Astrocyte (in vitro differentiated cells and primary cell): ENCODE measurements at regions not wholly inside any gene's neighbourhood (a gene's known extent, or its start where the extent isn't known, plus 50 kb on each side); places are given as distances from the start of the nearest gene placed in this dataset.
A peak's percentile ranks its signal among the peaks of the same experiment; 100 is the strongest.

ENCODE experiments used
- DNase-seq: peaks from one replicate; pipeline ENCODE4 v3.0.0-alpha.2; 2010; ENCODE audit warnings: low read depth
- FAIRE-seq: peaks from 2 replicates; lab custom pipeline; 2011; peaks lifted over from hg19 to GRCh38; lab: Jason Lieb, UNC
- H2AFZ ChIP-seq: 2 replicates; pipeline ENCODE4 v1.6.0; 2012; ENCODE audit warnings: low read depth, low read length, inconsistent platforms
- H3K27ac ChIP-seq: 2 replicates; pipeline ENCODE4 v1.5.1; 2011; ENCODE audit warnings: low read depth, low read length, inconsistent platforms
- H3K27me3 ChIP-seq: 2 replicates; pipeline ENCODE4 v1.6.0; 2011; ENCODE audit warnings: low read length, inconsistent platforms; ENCODE audit not compliant: insufficient read depth
- H3K36me3 ChIP-seq: 2 replicates; pipeline ENCODE4 v1.5.1; 2011; ENCODE audit warnings: low read length, inconsistent platforms; ENCODE audit not compliant: insufficient read depth
- H3K4me1 ChIP-seq: 2 replicates; pipeline ENCODE4 v1.5.1; 2011; ENCODE audit warnings: low read length, inconsistent platforms; ENCODE audit not compliant: insufficient read depth
- H3K4me2 ChIP-seq: 2 replicates; pipeline ENCODE4 v1.6.0; 2012; ENCODE audit warnings: low read length, inconsistent platforms
- H3K4me3 ChIP-seq: 2 replicates; pipeline ENCODE4 v1.5.1; 2011; ENCODE audit warnings: low read depth, mild to moderate bottlenecking, low read length, inconsistent platforms; ENCODE audit not compliant: insufficient read depth
- H3K79me2 ChIP-seq: 2 replicates; pipeline ENCODE4 v1.6.0; 2012; ENCODE audit warnings: mild to moderate bottlenecking, low read length, inconsistent platforms; ENCODE audit not compliant: insufficient read depth
- H3K9ac ChIP-seq: 2 replicates; pipeline ENCODE4 v1.6.0; 2012; ENCODE audit warnings: mild to moderate bottlenecking, low read length, inconsistent platforms
- H3K9me3 ChIP-seq: 2 replicates; pipeline ENCODE4 v1.5.1; 2012; ENCODE audit warnings: low read depth, mild to moderate bottlenecking, low read length, inconsistent platforms; ENCODE audit not compliant: insufficient read depth
- H4K20me1 ChIP-seq: 2 replicates; pipeline ENCODE4 v1.6.0; 2012; ENCODE audit warnings: low read length, inconsistent platforms; ENCODE audit not compliant: insufficient read depth
- H3K27ac Mint-ChIP-seq: one replicate; pipeline ENCODE4 v1.8.0; 2021; ENCODE audit warnings: mild to moderate bottlenecking, mixed read lengths; ENCODE audit not compliant: unreplicated experiment
- H3K27me3 Mint-ChIP-seq: one replicate; pipeline ENCODE4 v1.8.0; 2021; ENCODE audit warnings: low read depth, mixed read lengths; ENCODE audit not compliant: unreplicated experiment
- H3K36me3 Mint-ChIP-seq: one replicate; pipeline ENCODE4 v1.8.0; 2021; ENCODE audit warnings: low read depth, mixed read lengths; ENCODE audit not compliant: unreplicated experiment
- H3K4me1 Mint-ChIP-seq: one replicate; pipeline ENCODE4 v1.8.0; 2021; ENCODE audit warnings: low read depth, mixed read lengths; ENCODE audit not compliant: unreplicated experiment
- H3K4me3 Mint-ChIP-seq: one replicate; pipeline ENCODE4 v1.8.0; 2021; ENCODE audit warnings: mild to moderate bottlenecking, moderate library complexity, mixed read lengths; ENCODE audit not compliant: unreplicated experiment
- H3K9me3 Mint-ChIP-seq: one replicate; pipeline ENCODE4 v1.8.0; 2021; ENCODE audit warnings: mild to moderate bottlenecking, mixed read lengths; ENCODE audit not compliant: unreplicated experiment
- EZH2 ChIP-seq: IDR thresholded peaks from 2 replicates; pipeline ENCODE4 v1.6.1; 2012; ENCODE audit warnings: mild to moderate bottlenecking, low read length, inconsistent platforms; ENCODE audit not compliant: insufficient read depth
- TF ChIP-seq, protein P1 (sequence below): IDR thresholded peaks from 2 replicates; pipeline ENCODE4 v1.5.1; 2011; ENCODE audit warnings: low read depth, mild to moderate bottlenecking, inconsistent platforms, low read length, moderate library complexity; ENCODE audit not compliant: insufficient read depth

DNA sequence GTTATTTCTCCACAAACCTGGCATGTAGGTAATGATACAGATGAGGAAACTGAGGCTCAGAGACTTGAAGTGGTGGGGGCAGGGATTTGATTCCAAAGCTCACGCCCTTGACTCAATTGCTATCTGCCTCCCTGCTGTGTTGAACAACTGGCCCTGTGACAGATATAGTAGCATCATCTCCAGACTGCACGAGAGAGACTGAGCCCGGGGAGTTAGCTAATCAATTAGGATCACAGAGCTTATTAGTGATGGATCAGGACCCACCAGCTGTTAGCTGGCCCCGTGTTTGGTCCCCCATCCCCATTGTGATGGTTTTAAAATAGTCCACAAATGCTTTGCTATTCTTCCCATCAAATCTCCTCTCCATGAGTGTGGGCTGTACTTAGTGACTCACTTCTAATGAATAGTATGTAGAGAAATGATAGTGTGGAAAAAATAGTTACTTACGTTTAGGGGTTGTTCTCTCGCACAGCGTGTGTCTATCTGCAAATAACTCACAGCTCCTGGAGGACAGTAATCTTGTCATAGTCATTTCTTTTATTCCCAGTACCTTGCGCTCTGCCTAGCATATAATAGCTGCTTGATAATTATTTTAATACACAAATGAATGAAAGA lies 74.4 kb upstream of the KLF13 start:
- Mint-ChIP-seq H3K36me3 (no peaks in the 10 kb centered on the region), H3K9me3 (no peaks in the 10 kb centered on the region), H3K4me1 (peaks cover 1% of the 10 kb centered on the region), H3K27me3 (peaks cover 30% of the 10 kb centered on the region), H3K27ac (no peak overlapping the region), H3K4me3 (no peak overlapping the region)
- Histone ChIP-seq H3K4me2 (peak overlapping the region; percentile 9), H3K27ac (no peak overlapping the region), H3K4me1 (no peaks in the 10 kb centered on the region), H3K27me3 (peaks cover 5% of the 10 kb centered on the region), H3K9me3 (no peaks in the 10 kb centered on the region), H2AFZ (no peak overlapping the region), H4K20me1 (no peaks in the 10 kb centered on the region), H3K9ac (no peak overlapping the region), H3K36me3 (no peaks in the 10 kb centered on the region), H3K4me3 (no peak overlapping the region), H3K79me2 (no peaks in the 10 kb centered on the region)
- TF ChIP-seq, protein P1, sequence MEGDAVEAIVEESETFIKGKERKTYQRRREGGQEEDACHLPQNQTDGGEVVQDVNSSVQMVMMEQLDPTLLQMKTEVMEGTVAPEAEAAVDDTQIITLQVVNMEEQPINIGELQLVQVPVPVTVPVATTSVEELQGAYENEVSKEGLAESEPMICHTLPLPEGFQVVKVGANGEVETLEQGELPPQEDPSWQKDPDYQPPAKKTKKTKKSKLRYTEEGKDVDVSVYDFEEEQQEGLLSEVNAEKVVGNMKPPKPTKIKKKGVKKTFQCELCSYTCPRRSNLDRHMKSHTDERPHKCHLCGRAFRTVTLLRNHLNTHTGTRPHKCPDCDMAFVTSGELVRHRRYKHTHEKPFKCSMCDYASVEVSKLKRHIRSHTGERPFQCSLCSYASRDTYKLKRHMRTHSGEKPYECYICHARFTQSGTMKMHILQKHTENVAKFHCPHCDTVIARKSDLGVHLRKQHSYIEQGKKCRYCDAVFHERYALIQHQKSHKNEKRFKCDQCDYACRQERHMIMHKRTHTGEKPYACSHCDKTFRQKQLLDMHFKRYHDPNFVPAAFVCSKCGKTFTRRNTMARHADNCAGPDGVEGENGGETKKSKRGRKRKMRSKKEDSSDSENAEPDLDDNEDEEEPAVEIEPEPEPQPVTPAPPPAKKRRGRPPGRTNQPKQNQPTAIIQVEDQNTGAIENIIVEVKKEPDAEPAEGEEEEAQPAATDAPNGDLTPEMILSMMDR: no peak
- TF ChIP-seq EZH2: no peak
- FAIRE-seq: no peak
- peak; percentile 25 for DNase-seq

DNA sequence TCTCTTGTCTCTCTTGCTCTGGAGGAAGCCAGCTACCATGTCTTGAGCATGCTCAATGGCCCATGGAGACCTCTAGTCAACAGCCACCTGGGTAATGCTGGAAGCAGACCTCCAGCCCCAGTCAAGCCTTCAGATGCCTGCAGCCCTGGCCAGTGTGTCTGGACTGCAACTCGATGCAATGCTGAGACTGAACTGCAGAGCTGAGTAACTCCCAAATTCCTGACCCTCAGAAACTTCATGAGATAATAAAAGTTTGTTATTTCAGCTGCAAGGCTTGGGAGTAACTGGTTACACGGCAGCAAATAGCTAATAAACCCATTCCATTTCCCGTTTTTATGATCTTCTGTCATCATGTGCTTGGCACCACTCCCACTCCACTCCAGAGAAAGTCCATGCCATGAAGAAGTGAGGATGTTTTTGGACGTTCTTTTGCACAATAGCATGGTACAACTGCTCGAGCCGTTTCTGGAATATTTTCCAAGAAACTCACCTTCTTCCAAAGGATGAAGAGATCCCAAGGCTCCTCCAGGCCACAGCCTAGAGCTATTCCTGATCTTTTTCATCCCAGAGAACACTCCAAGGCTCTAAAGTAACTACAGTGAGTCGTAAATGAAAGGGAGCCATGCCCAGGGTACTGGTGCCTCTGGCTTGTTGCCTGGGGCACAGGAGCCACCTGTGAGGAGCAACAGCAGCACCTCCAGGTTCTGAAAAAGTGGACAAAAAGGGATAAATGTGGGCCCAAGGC lies 72.0 kb upstream of the KLF13 start:
- no peaks in the 10 kb centered on the region for H3K9me3 Mint-ChIP-seq
- no peak overlapping the region for H3K4me3 Mint-ChIP-seq
- H2AFZ ChIP-seq: no peak overlapping the region
- no peaks in the 10 kb centered on the region for H3K36me3 Mint-ChIP-seq
- no peak overlapping the region for H3K9ac ChIP-seq
- peaks cover 3% of the 10 kb centered on the region for H3K4me1 Mint-ChIP-seq
- no peak overlapping the region for H3K4me2 ChIP-seq
- H3K36me3 ChIP-seq: no peaks in the 10 kb centered on the region
- no peaks in the 10 kb centered on the region for H3K4me1 ChIP-seq
- H3K4me3 ChIP-seq: no peak overlapping the region
- peaks cover 5% of the 10 kb centered on the region for H3K27me3 ChIP-seq
- FAIRE-seq: no peak
- H3K27ac ChIP-seq: no peak overlapping the region
- H4K20me1 ChIP-seq: no peaks in the 10 kb centered on the region
- TF ChIP-seq, protein P1: no peak
- TF ChIP-seq EZH2: no peak
- no peaks in the 10 kb centered on the region for H3K79me2 ChIP-seq
- peak; percentile 25 for DNase-seq
- H3K9me3 ChIP-seq: no peaks in the 10 kb centered on the region
- peaks cover 19% of the 10 kb centered on the region for H3K27me3 Mint-ChIP-seq
- no peak overlapping the region for H3K27ac Mint-ChIP-seq

DNA sequence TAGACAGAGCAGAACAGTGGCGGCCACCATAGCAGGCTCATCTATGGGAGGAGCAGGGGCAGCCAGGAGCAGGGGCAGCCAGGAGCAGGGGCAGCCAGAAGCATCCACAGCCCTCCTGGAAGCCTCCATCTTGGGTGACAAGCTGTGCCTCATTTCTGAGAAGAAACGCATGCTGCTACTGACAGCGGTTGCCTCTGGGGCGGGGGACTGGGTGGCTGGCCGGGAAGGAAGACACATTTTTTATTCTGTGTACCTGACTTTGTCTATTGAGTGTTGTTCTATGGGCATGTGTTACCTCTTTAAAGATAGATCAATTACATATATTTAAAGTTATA lies 71.5 kb upstream of the KLF13 start:
- no peak overlapping the region for H2AFZ ChIP-seq

More for the DNA sequence above, 71.5 kb upstream of the KLF13 start:
- Mint-ChIP-seq H3K4me3 (no peak overlapping the region), H3K4me1 (peaks cover 3% of the 10 kb centered on the region), H3K9me3 (no peaks in the 10 kb centered on the region), H3K27ac (no peak overlapping the region), H3K27me3 (peaks cover 16% of the 10 kb centered on the region), H3K36me3 (no peaks in the 10 kb centered on the region)
- no peak for FAIRE-seq
- Histone ChIP-seq H3K36me3 (no peaks in the 10 kb centered on the region), H4K20me1 (no peaks in the 10 kb centered on the region), H3K27ac (no peak overlapping the region), H3K27me3 (peaks cover 5% of the 10 kb centered on the region), H3K4me3 (no peak overlapping the region), H3K9ac (no peak overlapping the region), H3K79me2 (no peaks in the 10 kb centered on the region), H3K4me2 (no peak overlapping the region), H3K4me1 (no peaks in the 10 kb centered on the region), H3K9me3 (no peaks in the 10 kb centered on the region)
- DNase-seq: no peak
- TF ChIP-seq EZH2: no peak
- TF ChIP-seq, protein P1: no peak
